Lower leg skin (tissue), 4 donors: ENCODE measurements at regions not wholly inside any gene's neighbourhood (a gene's known extent, or its start where the extent isn't known, plus 50 kb on each side); places are given as distances from the start of the nearest gene placed in this dataset.

Experiments
- DNase-seq, 2 donors: peaks; one replicate each; pipeline ENCODE4 v3.0.0-alpha.2; 2019; ENCODE audit warnings: low spot score in 2 of 2
- H3K4me3 ChIP-seq: fragments of 200-600 bp; sonication (generic); 2 replicates; pipeline ENCODE4 v1.5.1; 2017; ENCODE audit warnings: mild to moderate bottlenecking, low read depth; ENCODE audit not compliant: poor library complexity, severe bottlenecking
- POLR2A ChIP-seq, 2 donors: fragments of 450-650 bp; IDR thresholded peaks; one replicate each; pipeline ENCODE4 v1.6.1; 2016 to 2017; ENCODE audit warnings: antibody characterized with exemption in 2 of 2, mild to moderate bottlenecking in 1 of 2, moderate library complexity in 1 of 2
- WGBS, 2 donors: methylation state at CpG; one replicate each; pipeline ENCODE4 v1.1.5; 2018; 5-methylcytosine and 5-hydroxymethylcytosine counted together
- intact Hi-C: fragments of 100-400 bp; cut with DNase I; formaldehyde crosslinking; loops from one replicate; pipeline ENCODE4 v1.15.0; 2023; ENCODE audit warnings: low total_unique reads
- TF ChIP-seq, protein P1 (sequence below), 3 donors: fragments of 450-650 bp; IDR thresholded peaks; one replicate each; pipeline ENCODE4 v1.5.1; 2016; ENCODE audit warnings: antibody characterized with exemption in 3 of 3, mild to moderate bottlenecking in 3 of 3, moderate library complexity in 2 of 3

DNA sequence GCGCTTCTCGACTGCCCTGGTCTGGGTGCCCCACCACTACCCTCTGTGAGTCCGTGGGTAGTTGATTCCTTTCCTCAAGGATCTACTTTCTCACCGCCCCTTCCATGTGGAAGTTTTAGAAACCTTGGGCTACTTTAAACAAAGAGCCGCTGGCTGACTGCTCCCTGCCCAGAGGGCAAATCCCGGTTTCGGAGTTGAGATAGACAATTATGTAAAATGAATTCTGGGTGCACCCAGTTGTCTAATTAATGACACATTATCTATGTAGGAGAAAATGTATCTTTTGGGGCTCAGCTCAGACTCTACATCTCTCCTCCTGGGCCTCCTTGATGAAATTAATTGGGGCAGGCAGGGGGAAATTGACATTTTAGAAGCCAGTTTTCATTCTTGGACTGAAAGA, 305.4 kb downstream of the UQCRFS1 start:
- TF ChIP-seq POLR2A (IDR thresholded peaks at IDR 0.05): no peak
- TF ChIP-seq, protein P1, sequence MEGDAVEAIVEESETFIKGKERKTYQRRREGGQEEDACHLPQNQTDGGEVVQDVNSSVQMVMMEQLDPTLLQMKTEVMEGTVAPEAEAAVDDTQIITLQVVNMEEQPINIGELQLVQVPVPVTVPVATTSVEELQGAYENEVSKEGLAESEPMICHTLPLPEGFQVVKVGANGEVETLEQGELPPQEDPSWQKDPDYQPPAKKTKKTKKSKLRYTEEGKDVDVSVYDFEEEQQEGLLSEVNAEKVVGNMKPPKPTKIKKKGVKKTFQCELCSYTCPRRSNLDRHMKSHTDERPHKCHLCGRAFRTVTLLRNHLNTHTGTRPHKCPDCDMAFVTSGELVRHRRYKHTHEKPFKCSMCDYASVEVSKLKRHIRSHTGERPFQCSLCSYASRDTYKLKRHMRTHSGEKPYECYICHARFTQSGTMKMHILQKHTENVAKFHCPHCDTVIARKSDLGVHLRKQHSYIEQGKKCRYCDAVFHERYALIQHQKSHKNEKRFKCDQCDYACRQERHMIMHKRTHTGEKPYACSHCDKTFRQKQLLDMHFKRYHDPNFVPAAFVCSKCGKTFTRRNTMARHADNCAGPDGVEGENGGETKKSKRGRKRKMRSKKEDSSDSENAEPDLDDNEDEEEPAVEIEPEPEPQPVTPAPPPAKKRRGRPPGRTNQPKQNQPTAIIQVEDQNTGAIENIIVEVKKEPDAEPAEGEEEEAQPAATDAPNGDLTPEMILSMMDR (IDR thresholded peaks at IDR 0.05): no peak
- WGBS, 2 donors: 43 to 67% methylated on average over 7 of the region's 7 CpGs
- no peak overlapping the region for H3K4me3 ChIP-seq
- no peak for DNase-seq
- intact Hi-C loops: no loop called here

GRCh38 chr19:28905996-28906395, 307.0 kb downstream of the UQCRFS1 start:
- TF ChIP-seq, protein P1 (IDR thresholded peaks at IDR 0.05): no peak
- TF ChIP-seq POLR2A (IDR thresholded peaks at IDR 0.05): no peak
- 80 to 85% methylated on average over 9 of the region's 9 CpGs for WGBS, 2 donors
- intact Hi-C loops: no loop called here
- H3K4me3 ChIP-seq: no peak overlapping the region
- DNase-seq: no peak

DNA sequence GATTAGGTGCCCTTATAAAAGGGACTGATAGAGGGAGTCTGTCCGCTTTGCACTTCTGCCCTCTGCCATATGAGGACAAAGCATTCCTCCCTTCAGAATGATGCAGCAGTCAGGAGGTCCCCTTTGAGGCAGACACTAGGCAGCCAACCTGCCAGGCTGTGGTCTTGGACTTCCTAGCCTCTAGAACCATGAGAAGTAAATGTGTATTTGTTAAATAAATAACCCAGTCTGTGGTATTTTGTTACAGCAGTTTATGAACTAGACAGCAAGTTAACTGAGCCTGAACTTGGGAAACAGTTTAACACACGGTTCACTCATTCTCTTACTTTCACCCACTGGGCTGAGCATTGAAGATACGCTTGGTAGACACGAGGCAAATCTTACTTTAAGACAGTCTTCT, 313.2 kb downstream of the UQCRFS1 start:
- TF ChIP-seq POLR2A (IDR thresholded peaks at IDR 0.05): no peak
- TF ChIP-seq, protein P1 (IDR thresholded peaks at IDR 0.05): no peak
- no peak for DNase-seq
- intact Hi-C loops: no loop called here

GRCh38 chr19:28898249-28898648, 314.7 kb downstream of the UQCRFS1 start:
- intact Hi-C loops: no loop called here
- H3K4me3 ChIP-seq: no peak overlapping the region
- DNase-seq: no peak
- WGBS, 2 donors: 64 to 79% methylated on average over 5 of the region's 5 CpGs
- TF ChIP-seq POLR2A (IDR thresholded peaks at IDR 0.05): no peak
- TF ChIP-seq, protein P1 (IDR thresholded peaks at IDR 0.05): no peak

More for the DNA sequence above, 313.2 kb downstream of the UQCRFS1 start:
- WGBS, 2 donors: 77 to 90% methylated on average over 4 of the region's 4 CpGs
- no peak overlapping the region for H3K4me3 ChIP-seq

GRCh38 chr19:28889941-28890670, 322.8 kb downstream of the UQCRFS1 start:
- intact Hi-C loops: no loop called here
- TF ChIP-seq, protein P1 (IDR thresholded peaks at IDR 0.05): no peak
- no peak for TF ChIP-seq POLR2A (IDR thresholded peaks at IDR 0.05)
- no peak for DNase-seq
- no peak overlapping the region for H3K4me3 ChIP-seq
- 71 to 75% methylated on average over 14 of the region's 14 CpGs for whole genome bisulfite sequencing, 2 donors
